LNCAP (cell line): ENCODE measurements at regions not wholly inside any gene's neighbourhood (a gene's known extent, or its start where the extent isn't known, plus 50 kb on each side); places are given as distances from the start of the nearest gene placed in this dataset.

ENCODE experiments used
- CTCF ChIP-seq: fragments of 450-650 bp; IDR thresholded peaks from 2 replicates; pipeline ENCODE4 v1.5.1; 2017; ENCODE audit warnings: mild to moderate bottlenecking

GRCh38 chr17:55570391-55570790, 59.1 kb upstream of the SMIM36 start:
- no peak for TF ChIP-seq CTCF

- TF ChIP-seq CTCF: no peak
Observed at GRCh38 chr17:55567240-55568214, 56.3 kb upstream of the SMIM36 start.

- no peak for TF ChIP-seq CTCF
Observed at GRCh38 chr17:55564081-55564480, 52.8 kb upstream of the SMIM36 start.

- no peak for TF ChIP-seq CTCF
Observed at GRCh38 chr17:55563363-55563762, 52.1 kb upstream of the SMIM36 start.

- no peak for TF ChIP-seq CTCF
Observed at GRCh38 chr17:55561973-55562495, 50.8 kb upstream of the SMIM36 start.

GRCh38 chr17:55561316-55561972, 50.2 kb upstream of the SMIM36 start:
- TF ChIP-seq CTCF: no peak
